Heart left ventricle (tissue), 13 donors: ENCODE measurements at regions not wholly inside any gene's neighbourhood (a gene's known extent, or its start where the extent isn't known, plus 50 kb on each side); places are given as distances from the start of the nearest gene placed in this dataset.

ENCODE experiments used
- CTCF ChIP-seq, 12 donors: fragments of 200-600 bp; sonication (generic) in 4 of 12; IDR thresholded peaks; one replicate each; pipeline versions ENCODE4 v1.5.0 to v1.8.0; 2018 to 2022; ENCODE audit warnings: antibody characterized with exemption in 12 of 12, mild to moderate bottlenecking in 5 of 12
- POLR2A ChIP-seq, 2 donors: fragments of 450-650 bp; IDR thresholded peaks; one replicate each; pipeline ENCODE4 v1.6.1; 2017; ENCODE audit warnings: antibody characterized with exemption in 2 of 2, mild to moderate bottlenecking in 2 of 2, moderate library complexity in 2 of 2
- donor health status: ischemic (EF 13 %, LVEDD 7.1; RV severe dilation, severe dysfunction).
- donor health status: DM: no; HTN: yes; CAD: no.
- donor health status: DM: no; HTN: no; CAD: no.
- donor health status: ischemic (EF 25% LVEDD 6.9; RV normal size, moderate dysfunction).
- donor health status: ischemic (EF 25% LVEDD 5.7; RV mildly dilated, moderate dysfunction).
- donor health status: ischemic (EF 35%, LVEDD 5.7; RV mildly dilated, moderate dysfunction).
- donor health status: nonischemic (EF 11% LVEDD 7.7; RV severe dilation, severe dysfunction).
- donor health status: DM: yes; HTN: yes; CAD: no.
- donor health status: PGD.
- donor health status: ischemic (EF 29% LVEDD 5.4; RV normal size, mild dysfunction).
- donor health status: nonischemic (EF 23%, LVEDD 6.1; RV moderate dilation, normal function).

- TF ChIP-seq CTCF (IDR thresholded peaks at IDR 0.05) (no peak), POLR2A (IDR thresholded peaks at IDR 0.05) (no peak)
Measured at GRCh38 chr6:144711661-144712060, 426.5 kb downstream of the UTRN start.
